ENCODE measurements at regions not wholly inside any gene's neighbourhood (a gene's known extent, or its start where the extent isn't known, plus 50 kb on each side); places are given as distances from the start of the nearest gene placed in this dataset.
"Not testable (repeated sequence)": the region's sequence is repeated elsewhere in the genome, so short reads cannot be mapped to it uniquely, and the experiment has no call there.

DNA sequence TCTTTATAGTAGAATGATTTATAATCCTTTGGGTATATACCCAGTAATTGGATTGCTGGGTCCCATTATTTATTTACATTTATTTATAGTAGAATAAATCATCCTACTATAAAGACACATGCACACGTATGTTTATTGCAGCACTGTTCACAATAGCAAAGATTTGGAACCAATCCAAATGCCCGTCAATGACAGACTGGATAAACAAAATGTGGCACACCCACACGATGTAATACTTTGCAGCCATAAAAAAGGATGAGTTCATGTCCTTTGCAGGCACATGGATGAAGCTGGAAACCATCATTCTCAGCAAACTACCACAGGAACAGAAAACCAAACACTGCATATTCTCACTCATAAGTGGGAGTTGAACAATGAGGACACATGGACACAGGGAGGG is 869.0 kb upstream of the SORCS1 start:
- H3K9me3 ChIP-seq (ENCODE audit: insufficient read depth in 2 of 2, low read depth in 1 of 2, low read length in 1 of 2); H3K4me1 ChIP-seq (replicated peaks in 1 of 4; ENCODE audit: control insufficient read depth in 3 of 4, insufficient read depth in 4 of 4, low read length in 3 of 4); POLR2A ChIA-PET (ENCODE audit: partially characterized antibody); H3K9ac ChIP-seq (replicated peaks in 1 of 4; ENCODE audit: extremely low read depth in 1 of 4, low read depth in 3 of 4, low read length in 3 of 4); H3K36me3 ChIP-seq (ENCODE audit: control insufficient read depth in 2 of 4, insufficient read depth in 4 of 4, low read length in 3 of 4); H3K4ac ChIP-seq (replicated peaks; ENCODE audit: insufficient read length, low read depth, low read length); H3K14ac ChIP-seq (ENCODE audit: insufficient read length); H3K18ac ChIP-seq (ENCODE audit: extremely low read depth, low read length); H3K4me2 ChIP-seq (ENCODE audit: insufficient read depth in 1 of 2, low read depth in 2 of 2, low read length in 2 of 2); H2BK5ac ChIP-seq (ENCODE audit: low read depth, low read length); CTCF ChIA-PET (ENCODE audit: partially characterized antibody); H3K23ac ChIP-seq (ENCODE audit: insufficient read length); H3K27me3 ChIP-seq (replicated peaks in 1 of 4; ENCODE audit: control insufficient read depth in 3 of 4, extremely low read depth in 1 of 4, insufficient read depth in 3 of 4, low read length in 3 of 4); H4K8ac ChIP-seq (ENCODE audit: extremely low read depth, insufficient read depth, low read length); FAIRE-seq; H3K23me2 ChIP-seq (ENCODE audit: low read depth, low read length); DNase-seq (ENCODE audit: low read depth in 1 of 2, low spot score in 2 of 2); H3K79me1 ChIP-seq (ENCODE audit: low read depth, low read length); H4K5ac ChIP-seq (ENCODE audit: insufficient read length, low read depth, low read length); H2BK12ac ChIP-seq (ENCODE audit: low read depth, low read length); H4K20me1 ChIP-seq (replicated peaks in 1 of 2; ENCODE audit: control insufficient read depth in 1 of 2, insufficient read depth in 2 of 2, low read length in 2 of 2); H3K79me2 ChIP-seq (ENCODE audit: control insufficient read depth in 1 of 2, insufficient read depth in 2 of 2, low read length in 2 of 2); H2AK5ac ChIP-seq (ENCODE audit: low read depth, low read length); H2BK15ac ChIP-seq (ENCODE audit: low read length); H3K27ac ChIP-seq (ENCODE audit: low read depth, low read length); H2BK120ac ChIP-seq (replicated peaks; ENCODE audit: low read depth, low read length); H3K56ac ChIP-seq (replicated peaks; ENCODE audit: insufficient read length, low read depth, low read length); H3K4me3 ChIP-seq (ENCODE audit: extremely low read depth in 1 of 4, insufficient read depth in 2 of 4, low read depth in 3 of 4, low read length in 4 of 4); H4K91ac ChIP-seq (replicated peaks; ENCODE audit: insufficient read length, low read length); H2AFZ ChIP-seq (ENCODE audit: low read length); H2BK20ac ChIP-seq (ENCODE audit: low read length): not testable (repeated sequence)
- 90% methylated on average over 3 of the region's 3 CpGs; no CpG with 5 or more reads in 1 of the 2 experiments for WGBS, 2 experiments (ENCODE audit: extremely low coverage in 1 of 2, insufficient coverage in 1 of 2, insufficient read length in 1 of 2, insufficient replicate concordance in 2 of 2, low coverage in 1 of 2, low lambda C conversion rate in 2 of 2, missing lambda C conversion rate in 1 of 2)
